Adrenal gland (tissue), 9 donors: ENCODE measurements at regions not wholly inside any gene's neighbourhood (a gene's known extent, or its start where the extent isn't known, plus 50 kb on each side); places are given as distances from the start of the nearest gene placed in this dataset.

Experiments
- DNase-seq, 7 donors: peaks; one replicate each; pipeline ENCODE4 v3.0.0-alpha.2; 2019 to 2020
- H3K27ac ChIP-seq, 5 donors: fragments of 200-600 bp; sonication (generic) in 4 of 5; 1 replicate in 3 of 5; 2 replicates in 2 of 5; pipeline versions ENCODE4 v1.5.1 to v1.8.0; 2016 to 2020; ENCODE audit warnings: mild to moderate bottlenecking in 1 of 5
- H3K27me3 ChIP-seq: fragments of 200-600 bp; 2 replicates; pipeline ENCODE4 v1.8.0; 2021
- H3K36me3 ChIP-seq, 2 donors: fragments of 200-600 bp; replicated peaks in 1 of 2; 1 replicate in 1 of 2; 2 replicates in 1 of 2; pipeline versions ENCODE4 v1.5.1 to v1.8.0; 2018 to 2022
- H3K4me1 ChIP-seq, 2 donors: fragments of 200-600 bp; replicated peaks in 1 of 2; 1 replicate in 1 of 2; 2 replicates in 1 of 2; pipeline versions ENCODE4 v1.5.1 to v1.8.0; 2018 to 2021
- H3K4me3 ChIP-seq, 4 donors: fragments of 200-600 bp; sonication (generic) in 3 of 4; one replicate each; pipeline ENCODE4 v1.5.1; 2016 to 2018
- H3K9me3 ChIP-seq, 3 donors: fragments of 200-600 bp; sonication (generic) in 1 of 3; replicated peaks in 1 of 3; 1 replicate in 2 of 3; 2 replicates in 1 of 3; pipeline versions ENCODE4 v1.5.1 to v1.8.0; 2016 to 2021
- POLR2A ChIP-seq, 2 donors: fragments of 450-650 bp; IDR thresholded peaks; one replicate each; pipeline ENCODE4 v1.6.1; 2017; ENCODE audit warnings: antibody characterized with exemption in 2 of 2, mild to moderate bottlenecking in 2 of 2, moderate library complexity in 1 of 2
- WGBS, 4 donors: extraction: QIAGEN DNeasy Blood & Tissue Kit in 2 of 4; methylation state at CpG; one replicate each; pipeline versions ENCODE4 v1.1.5 to v1.1.7; 2013 to 2017; 5-methylcytosine and 5-hydroxymethylcytosine counted together
- intact Hi-C, 2 donors: fragments of 100-400 bp; cut with DNase I; formaldehyde crosslinking; loops; one replicate each; pipeline versions ENCODE4 v1.14.1 to v1.15.0; 2022 to 2023
- TF ChIP-seq, protein P1 (sequence below), 6 experiments: fragments of 450-650 bp in 4 of 6; fragments of 200-600 bp in 2 of 6; sonication (generic) in 1 of 6; IDR thresholded peaks; 1 replicate in 5 of 6; 2 replicates in 1 of 6; pipeline versions ENCODE4 v1.5.1 to v1.8.0; 2016 to 2021; ENCODE audit warnings: antibody characterized with exemption in 6 of 6, mild to moderate bottlenecking in 2 of 6, moderate library complexity in 1 of 6
- donor health status: healthy with polysubstance abuse.
- donor health status: Bipolar disorder and iron deficiency.
- donor health status: DM: yes; HTN: yes; CAD: no.
- donor health status: DM: no; HTN: no; CAD: no.
- donor health status: DM: no; HTN: no; CAD: no.

DNA sequence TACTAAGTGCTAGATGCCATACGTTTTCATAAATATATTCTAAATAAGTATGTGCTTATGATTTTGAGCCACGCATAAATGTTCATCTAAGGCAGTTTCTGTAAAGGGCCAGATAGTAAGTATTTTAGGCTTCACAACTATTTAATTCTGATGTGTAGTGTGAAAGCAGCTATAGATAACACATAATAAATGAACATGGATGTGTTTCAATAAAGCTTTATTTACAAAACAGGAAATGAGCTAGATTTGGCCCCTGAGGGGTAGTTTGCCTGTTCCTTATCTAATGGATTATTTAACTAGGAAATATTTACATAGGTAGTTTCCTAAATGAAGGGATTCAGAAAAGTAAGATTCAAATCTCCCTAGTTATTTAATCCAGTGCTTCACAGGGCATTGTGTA, 557.6 kb upstream of the PKN2 start:
- no peaks in the 10 kb centered on the region for H3K4me1 ChIP-seq
- H3K27me3 ChIP-seq: no peaks in the 10 kb centered on the region
- intact Hi-C loops: no loop called here
- H3K36me3 ChIP-seq: no peaks in the 10 kb centered on the region
- H3K9me3 ChIP-seq: no peaks in the 10 kb centered on the region
- no peak for DNase-seq
- H3K27ac ChIP-seq: no peak overlapping the region
- no peak for TF ChIP-seq POLR2A (IDR thresholded peaks at IDR 0.05)
- TF ChIP-seq, protein P1, sequence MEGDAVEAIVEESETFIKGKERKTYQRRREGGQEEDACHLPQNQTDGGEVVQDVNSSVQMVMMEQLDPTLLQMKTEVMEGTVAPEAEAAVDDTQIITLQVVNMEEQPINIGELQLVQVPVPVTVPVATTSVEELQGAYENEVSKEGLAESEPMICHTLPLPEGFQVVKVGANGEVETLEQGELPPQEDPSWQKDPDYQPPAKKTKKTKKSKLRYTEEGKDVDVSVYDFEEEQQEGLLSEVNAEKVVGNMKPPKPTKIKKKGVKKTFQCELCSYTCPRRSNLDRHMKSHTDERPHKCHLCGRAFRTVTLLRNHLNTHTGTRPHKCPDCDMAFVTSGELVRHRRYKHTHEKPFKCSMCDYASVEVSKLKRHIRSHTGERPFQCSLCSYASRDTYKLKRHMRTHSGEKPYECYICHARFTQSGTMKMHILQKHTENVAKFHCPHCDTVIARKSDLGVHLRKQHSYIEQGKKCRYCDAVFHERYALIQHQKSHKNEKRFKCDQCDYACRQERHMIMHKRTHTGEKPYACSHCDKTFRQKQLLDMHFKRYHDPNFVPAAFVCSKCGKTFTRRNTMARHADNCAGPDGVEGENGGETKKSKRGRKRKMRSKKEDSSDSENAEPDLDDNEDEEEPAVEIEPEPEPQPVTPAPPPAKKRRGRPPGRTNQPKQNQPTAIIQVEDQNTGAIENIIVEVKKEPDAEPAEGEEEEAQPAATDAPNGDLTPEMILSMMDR (IDR thresholded peaks at IDR 0.05): no peak
- no peak overlapping the region for H3K4me3 ChIP-seq
- WGBS, 4 donors: 66 to 88% (median 80%) methylated on average over 2 of the region's 2 CpGs

DNA sequence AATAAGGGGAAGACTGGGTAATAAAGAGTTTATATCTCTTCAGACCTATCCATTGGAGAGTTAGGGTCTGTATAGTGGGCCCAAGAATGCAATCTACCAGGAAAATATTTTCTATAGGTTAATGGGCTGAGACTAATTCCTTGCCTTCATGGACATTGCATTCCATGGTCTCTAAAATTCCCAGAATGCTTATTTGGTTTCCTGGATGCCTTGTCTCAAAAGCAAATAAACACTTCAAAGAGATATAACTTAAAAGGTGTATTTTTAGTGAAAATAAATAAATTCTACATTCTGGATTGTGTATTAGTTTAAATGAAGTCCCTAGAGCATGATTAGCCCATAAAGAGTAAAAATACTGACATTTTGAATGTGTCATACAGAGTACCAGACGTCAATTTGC, 550.1 kb upstream of the PKN2 start:
- 74 to 88% (median 82%) methylated on average over 1 of the region's 1 CpG for WGBS, 4 donors

DNA sequence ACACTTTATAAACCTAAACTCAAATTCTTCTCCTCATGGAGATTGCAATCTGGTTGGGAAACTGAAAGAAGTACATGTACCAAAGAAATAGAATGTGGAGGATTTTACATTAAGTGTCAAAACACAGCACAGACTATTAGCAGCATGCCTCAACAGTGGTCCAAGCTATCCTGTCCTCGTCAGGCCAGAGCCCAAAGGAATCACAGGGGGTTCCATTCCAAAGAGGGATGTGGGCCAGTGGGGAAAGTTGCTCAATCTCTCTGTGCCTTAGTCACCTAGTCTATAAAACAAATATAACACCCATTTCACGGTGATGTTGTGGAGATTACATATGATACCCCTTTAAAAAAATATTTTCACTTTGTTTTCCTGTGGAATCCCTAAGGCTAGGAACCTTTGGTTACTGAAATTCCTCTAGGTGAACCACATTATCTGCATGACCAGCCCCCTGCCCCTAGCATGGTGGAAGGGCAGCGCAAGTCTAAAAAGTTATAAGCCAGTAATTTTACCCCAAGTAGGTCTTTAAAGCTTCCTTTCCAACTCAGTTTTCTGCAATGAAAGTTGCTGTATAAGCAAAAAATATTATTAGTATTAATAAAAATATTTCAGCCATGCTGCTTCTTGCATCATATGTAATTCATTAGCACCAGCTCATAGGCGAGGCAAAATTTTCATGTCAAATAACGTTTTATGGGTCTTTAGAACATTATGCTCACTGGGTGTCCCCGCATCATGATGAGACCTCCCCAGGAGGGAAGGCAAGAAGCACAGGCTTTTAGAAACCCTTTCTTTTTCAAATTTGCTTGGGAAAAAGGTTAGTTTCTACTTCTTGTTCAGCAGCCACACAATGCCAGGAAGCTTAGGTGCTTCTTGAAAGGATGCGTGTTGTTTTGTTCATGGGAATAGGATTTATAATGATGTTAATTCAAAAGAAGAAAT, 548.8 kb upstream of the PKN2 start:
- intact Hi-C loops: no loop called here
- no peak overlapping the region for H3K4me3 ChIP-seq
- DNase-seq: no peak
- H3K4me1 ChIP-seq: no peaks in the 10 kb centered on the region
- no peaks in the 10 kb centered on the region for H3K27me3 ChIP-seq
- 80 to 88% (median 87%) methylated on average over 7 of the region's 7 CpGs for WGBS, 4 donors
- no peaks in the 10 kb centered on the region for H3K9me3 ChIP-seq
- no peak for TF ChIP-seq POLR2A (IDR thresholded peaks at IDR 0.05)
- TF ChIP-seq, protein P1 (IDR thresholded peaks at IDR 0.05): no peak
- H3K27ac ChIP-seq: no peak overlapping the region
- H3K36me3 ChIP-seq: no peaks in the 10 kb centered on the region

More for the DNA sequence above, 550.1 kb upstream of the PKN2 start:
- no peak for TF ChIP-seq POLR2A (IDR thresholded peaks at IDR 0.05)
- TF ChIP-seq, protein P1 (IDR thresholded peaks at IDR 0.05): no peak
- no peaks in the 10 kb centered on the region for H3K36me3 ChIP-seq
- H3K9me3 ChIP-seq: no peaks in the 10 kb centered on the region
- H3K27ac ChIP-seq: no peak overlapping the region
- intact Hi-C loops: no loop called here
- no peak for DNase-seq
- H3K27me3 ChIP-seq: no peaks in the 10 kb centered on the region
- no peak overlapping the region for H3K4me3 ChIP-seq
- H3K4me1 ChIP-seq: no peaks in the 10 kb centered on the region

- Histone ChIP-seq H3K27me3 (no peaks in the 10 kb centered on the region), H3K27ac (no peak overlapping the region), H3K4me1 (no peaks in the 10 kb centered on the region), H3K4me3 (no peak overlapping the region), H3K36me3 (no peaks in the 10 kb centered on the region), H3K9me3 (no peaks in the 10 kb centered on the region)
- TF ChIP-seq POLR2A (IDR thresholded peaks at IDR 0.05): no peak
- TF ChIP-seq, protein P1 (IDR thresholded peaks at IDR 0.05): no peak
- intact Hi-C loops: no loop called here
- DNase-seq: no peak
- WGBS, 4 donors: 49 to 62% (median 54%) methylated on average over 4 of the region's 4 CpGs
Observed at GRCh38 chr1:88139633-88140032, 544.4 kb upstream of the PKN2 start.
